HepG2 (cell line): ENCODE measurements at regions not wholly inside any gene's neighbourhood (a gene's known extent, or its start where the extent isn't known, plus 50 kb on each side); places are given as distances from the start of the nearest gene placed in this dataset.

Source experiments
- ADNP ChIP-seq: sonication (generic); formaldehyde crosslinking; IDR thresholded peaks from 2 replicates; pipeline ENCODE4 v1.4.0; 2020; ENCODE audit warnings: missing genetic modification reagents
- CBX1 ChIP-seq: IDR thresholded peaks from one replicate; pipeline ENCODE4 v1.6.1; 2016; ENCODE audit warnings: antibody characterized with exemption, low read depth
- DNMT3B ChIP-seq: conservative IDR thresholded peaks from 2 replicates; pipeline ENCODE4 v1.6.1; 2016; ENCODE audit warnings: missing biosample characterization, control low read depth
- FOXA3 ChIP-seq: IDR thresholded peaks from 2 replicates; pipeline ENCODE4 v1.6.1; 2016; ENCODE audit warnings: missing genetic modification reagents, missing compliant biosample characterization
- HIC2 ChIP-seq: sonication (generic); formaldehyde crosslinking; IDR thresholded peaks from 2 replicates; pipeline ENCODE4 v1.9.0; 2022; ENCODE audit warnings: low read depth, missing genetic modification reagents
- HNRNPL ChIP-seq: fragments of 200-400 bp; formaldehyde crosslinking; IDR thresholded peaks from 2 replicates; pipeline ENCODE4 v1.6.1; 2017; ENCODE audit warnings: mild to moderate bottlenecking, low read depth, low read length
- MBD4 ChIP-seq: IDR thresholded peaks from 2 replicates; pipeline ENCODE4 v1.6.1; 2012; ENCODE audit warnings: low read length, inconsistent platforms, borderline replicate concordance
- MED1 ChIP-seq: sonication (generic); formaldehyde crosslinking; IDR thresholded peaks from 2 replicates; pipeline ENCODE4 v1.4.0; 2020; ENCODE audit warnings: missing genetic modification reagents
- MED8 ChIP-seq: sonication (generic); formaldehyde crosslinking; IDR thresholded peaks from 2 replicates; pipeline ENCODE4 v1.8.1; 2023; ENCODE audit warnings: mild to moderate bottlenecking, missing genetic modification reagents; ENCODE audit not compliant: insufficient replicate concordance
- NFE2 ChIP-seq: sonication (generic); formaldehyde crosslinking; IDR thresholded peaks from 2 replicates; pipeline ENCODE4 v1.4.0; 2020; ENCODE audit warnings: missing genetic modification reagents
- NR2F1 ChIP-seq, 2 experiments: fragments of 450-650 bp in 1 of 2; formaldehyde crosslinking in 1 of 2; IDR thresholded peaks; 2 replicates each; pipeline versions ENCODE4 v1.5.0 to v1.6.1; 2016 to 2020; ENCODE audit warnings: mild to moderate bottlenecking in 1 of 2, missing compliant biosample characterization in 1 of 2, missing genetic modification reagents in 1 of 2, moderate library complexity in 1 of 2
- RFX1 ChIP-seq: fragments of 450-650 bp; IDR thresholded peaks from 2 replicates; pipeline ENCODE4 v1.6.1; 2017
- ZNF441 ChIP-seq: sonication (generic); formaldehyde crosslinking; IDR thresholded peaks from 2 replicates; pipeline ENCODE4 v1.7.0; 2021; ENCODE audit warnings: missing genetic modification reagents, borderline replicate concordance
- TF ChIP-seq, protein P1 (sequence below): sonication (generic); formaldehyde crosslinking; IDR thresholded peaks from 2 replicates; pipeline ENCODE4 v1.4.0; 2020; ENCODE audit warnings: mild to moderate bottlenecking, missing genetic modification reagents
- TF ChIP-seq, protein P2 (sequence below), 2 experiments: IDR thresholded peaks; 2 replicates each; pipeline ENCODE4 v1.6.1; 2011 to 2012; ENCODE audit warnings: low read length in 2 of 2, borderline replicate concordance in 1 of 2, low read depth in 1 of 2, mild to moderate bottlenecking in 1 of 2, moderate library complexity in 1 of 2
- TF ChIP-seq, protein P3 (sequence below): sonication (generic); formaldehyde crosslinking; IDR thresholded peaks from 2 replicates; pipeline ENCODE4 v1.4.0; 2020; ENCODE audit warnings: mild to moderate bottlenecking, missing genetic modification reagents

GRCh38 chr14:30355431-30355913 lies 203.5 kb upstream of the G2E3 start (continued):
- TF ChIP-seq, protein P1, sequence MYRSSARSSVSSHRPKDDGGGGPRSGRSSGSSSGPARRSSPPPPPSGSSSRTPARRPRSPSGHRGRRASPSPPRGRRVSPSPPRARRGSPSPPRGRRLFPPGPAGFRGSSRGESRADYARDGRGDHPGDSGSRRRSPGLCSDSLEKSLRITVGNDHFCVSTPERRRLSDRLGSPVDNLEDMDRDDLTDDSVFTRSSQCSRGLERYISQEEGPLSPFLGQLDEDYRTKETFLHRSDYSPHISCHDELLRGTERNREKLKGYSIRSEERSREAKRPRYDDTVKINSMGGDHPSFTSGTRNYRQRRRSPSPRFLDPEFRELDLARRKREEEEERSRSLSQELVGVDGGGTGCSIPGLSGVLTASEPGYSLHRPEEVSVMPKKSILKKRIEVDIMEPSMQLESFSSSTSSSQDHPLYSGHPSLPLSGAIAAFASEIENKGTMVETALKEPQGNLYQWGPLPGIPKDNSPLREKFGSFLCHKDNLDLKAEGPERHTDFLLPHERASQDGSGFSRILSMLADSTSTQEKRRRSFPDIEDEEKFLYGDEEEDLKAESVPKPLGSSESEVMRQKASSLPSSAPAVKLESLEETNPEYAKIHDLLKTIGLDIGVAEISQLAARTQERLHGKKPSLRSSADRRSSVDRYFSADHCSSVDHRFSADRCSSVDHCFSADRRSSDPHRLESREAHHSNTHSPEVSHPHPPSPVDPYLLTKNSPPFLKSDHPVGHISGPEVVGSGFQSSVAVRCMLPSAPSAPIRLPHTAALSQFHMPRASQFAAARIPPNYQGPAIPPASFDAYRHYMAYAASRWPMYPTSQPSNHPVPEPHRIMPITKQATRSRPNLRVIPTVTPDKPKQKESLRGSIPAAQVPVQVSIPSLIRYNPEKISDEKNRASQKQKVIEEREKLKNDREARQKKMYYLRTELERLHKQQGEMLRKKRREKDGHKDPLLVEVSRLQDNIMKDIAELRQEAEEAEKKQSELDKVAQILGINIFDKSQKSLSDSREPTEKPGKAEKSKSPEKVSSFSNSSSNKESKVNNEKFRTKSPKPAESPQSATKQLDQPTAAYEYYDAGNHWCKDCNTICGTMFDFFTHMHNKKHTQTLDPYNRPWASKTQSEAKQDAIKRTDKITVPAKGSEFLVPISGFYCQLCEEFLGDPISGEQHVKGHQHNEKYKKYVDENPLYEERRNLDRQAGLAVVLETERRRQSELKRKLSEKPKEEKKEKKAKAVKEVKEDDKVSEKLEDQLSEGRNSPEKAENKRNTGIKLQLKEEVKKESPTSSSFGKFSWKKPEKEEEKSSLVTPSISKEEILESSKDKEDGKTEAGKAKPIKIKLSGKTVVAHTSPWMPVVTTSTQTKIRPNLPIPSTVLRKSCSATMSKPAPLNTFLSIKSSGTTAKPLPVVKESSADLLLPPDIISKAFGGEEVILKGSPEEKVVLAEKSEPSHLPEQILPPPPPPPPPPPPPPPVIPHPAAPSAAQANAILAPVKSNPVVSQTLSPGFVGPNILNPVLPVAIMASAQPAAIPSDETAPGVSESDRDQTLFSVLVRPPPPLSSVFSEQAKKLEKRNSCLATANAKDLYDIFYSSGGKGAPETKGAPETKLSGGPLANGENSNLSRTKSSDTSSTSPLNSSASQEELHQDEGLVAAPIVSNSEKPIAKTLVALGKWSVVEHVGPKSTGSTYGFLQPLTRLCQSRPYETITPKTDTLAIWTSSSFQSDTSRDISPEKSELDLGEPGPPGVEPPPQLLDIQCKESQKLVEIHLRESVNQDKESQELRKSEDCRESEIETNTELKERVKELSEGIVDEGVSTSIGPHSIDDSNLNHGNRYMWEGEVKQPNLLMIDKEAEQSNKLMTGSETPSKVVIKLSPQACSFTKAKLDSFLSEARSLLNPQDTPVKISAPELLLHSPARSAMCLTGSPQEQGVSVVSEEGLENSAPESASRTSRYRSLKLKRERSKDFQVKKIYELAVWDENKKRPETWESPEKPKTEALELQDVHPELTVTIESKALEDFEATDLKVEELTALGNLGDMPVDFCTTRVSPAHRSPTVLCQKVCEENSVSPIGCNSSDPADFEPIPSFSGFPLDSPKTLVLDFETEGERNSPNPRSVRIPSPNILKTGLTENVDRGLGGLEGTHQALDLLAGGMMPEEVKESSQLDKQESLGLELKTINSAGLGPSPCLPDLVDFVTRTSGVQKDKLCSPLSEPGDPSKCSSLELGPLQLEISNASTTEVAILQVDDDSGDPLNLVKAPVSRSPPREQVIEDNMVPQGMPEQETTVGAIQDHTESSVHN (CRISPR knock-in tag): no peak
- TF ChIP-seq FOXA3 (CRISPR knock-in tag) (peak; percentile 42; the same call in 1 of the 2 replicates), HNRNPL (no peak), ZNF441 (no peak), MED1 (CRISPR knock-in tag) (peak; percentile 26; the same call in 1 of the 2 replicates), NFE2 (CRISPR knock-in tag) (no peak), MBD4 (peak; percentile 53; the same call in 1 of the 2 replicates), RFX1 (no peak), CBX1 (no peak), NR2F1 (CRISPR knock-in tag; IDR thresholded peaks at IDR 0.05) (peak; percentile 60 to 95), HIC2 (CRISPR knock-in tag) (no peak), MED8 (CRISPR knock-in tag) (no peak), ADNP (CRISPR knock-in tag) (no peak), DNMT3B (CRISPR knock-in tag) (no peak)
- TF ChIP-seq, protein P2, sequence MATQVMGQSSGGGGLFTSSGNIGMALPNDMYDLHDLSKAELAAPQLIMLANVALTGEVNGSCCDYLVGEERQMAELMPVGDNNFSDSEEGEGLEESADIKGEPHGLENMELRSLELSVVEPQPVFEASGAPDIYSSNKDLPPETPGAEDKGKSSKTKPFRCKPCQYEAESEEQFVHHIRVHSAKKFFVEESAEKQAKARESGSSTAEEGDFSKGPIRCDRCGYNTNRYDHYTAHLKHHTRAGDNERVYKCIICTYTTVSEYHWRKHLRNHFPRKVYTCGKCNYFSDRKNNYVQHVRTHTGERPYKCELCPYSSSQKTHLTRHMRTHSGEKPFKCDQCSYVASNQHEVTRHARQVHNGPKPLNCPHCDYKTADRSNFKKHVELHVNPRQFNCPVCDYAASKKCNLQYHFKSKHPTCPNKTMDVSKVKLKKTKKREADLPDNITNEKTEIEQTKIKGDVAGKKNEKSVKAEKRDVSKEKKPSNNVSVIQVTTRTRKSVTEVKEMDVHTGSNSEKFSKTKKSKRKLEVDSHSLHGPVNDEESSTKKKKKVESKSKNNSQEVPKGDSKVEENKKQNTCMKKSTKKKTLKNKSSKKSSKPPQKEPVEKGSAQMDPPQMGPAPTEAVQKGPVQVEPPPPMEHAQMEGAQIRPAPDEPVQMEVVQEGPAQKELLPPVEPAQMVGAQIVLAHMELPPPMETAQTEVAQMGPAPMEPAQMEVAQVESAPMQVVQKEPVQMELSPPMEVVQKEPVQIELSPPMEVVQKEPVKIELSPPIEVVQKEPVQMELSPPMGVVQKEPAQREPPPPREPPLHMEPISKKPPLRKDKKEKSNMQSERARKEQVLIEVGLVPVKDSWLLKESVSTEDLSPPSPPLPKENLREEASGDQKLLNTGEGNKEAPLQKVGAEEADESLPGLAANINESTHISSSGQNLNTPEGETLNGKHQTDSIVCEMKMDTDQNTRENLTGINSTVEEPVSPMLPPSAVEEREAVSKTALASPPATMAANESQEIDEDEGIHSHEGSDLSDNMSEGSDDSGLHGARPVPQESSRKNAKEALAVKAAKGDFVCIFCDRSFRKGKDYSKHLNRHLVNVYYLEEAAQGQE (IDR thresholded peaks at IDR 0.05; ENCODE audit: borderline replicate concordance in 1 of 2, low read depth in 1 of 2, low read length in 2 of 2): no peak; a peak in 1 of 4 replicates
- TF ChIP-seq, protein P3, sequence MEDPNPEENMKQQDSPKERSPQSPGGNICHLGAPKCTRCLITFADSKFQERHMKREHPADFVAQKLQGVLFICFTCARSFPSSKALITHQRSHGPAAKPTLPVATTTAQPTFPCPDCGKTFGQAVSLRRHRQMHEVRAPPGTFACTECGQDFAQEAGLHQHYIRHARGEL (CRISPR knock-in tag): no peak
